HL-60 (cell line): ENCODE measurements at regions not wholly inside any gene's neighbourhood (a gene's known extent, or its start where the extent isn't known, plus 50 kb on each side); places are given as distances from the start of the nearest gene placed in this dataset.

ENCODE experiments used
- DNase-seq, 2 experiments: peaks; one replicate each; pipeline ENCODE4 v3.0.0-alpha.2; 2010 to 2020; ENCODE audit warnings: low read depth in 1 of 2, low spot score in 1 of 2
- H3K27ac ChIP-seq: fragments of 250-450 bp; sonication (Bioruptor Pico); replicated peaks from 2 replicates; pipeline ENCODE4 v1.5.1; 2020; ENCODE audit warnings: mild to moderate bottlenecking, moderate library complexity
- H3K27me3 ChIP-seq: fragments of 250-450 bp; sonication (Bioruptor Pico); 2 replicates; pipeline ENCODE4 v1.5.1; 2021; ENCODE audit warnings: mild to moderate bottlenecking, moderate library complexity; ENCODE audit not compliant: insufficient read depth, poor library complexity, severe bottlenecking
- H3K4me3 ChIP-seq: replicated peaks from 2 replicates; pipeline ENCODE4 v1.5.1; 2011; ENCODE audit warnings: mild to moderate bottlenecking, control low read depth, low read length; ENCODE audit not compliant: insufficient read depth
- CTCF ChIP-seq: IDR thresholded peaks from one replicate; pipeline ENCODE4 v1.5.1; 2011; ENCODE audit warnings: low read length, control low read depth, inconsistent platforms; ENCODE audit not compliant: insufficient read depth
- GABPA ChIP-seq: IDR thresholded peaks from 2 replicates; pipeline ENCODE4 v1.6.1; 2012; ENCODE audit warnings: low read depth
- POLR2AphosphoS5 ChIP-seq: IDR thresholded peaks from 2 replicates; pipeline ENCODE4 v1.6.1; 2012; ENCODE audit warnings: low read depth
- REST ChIP-seq: IDR thresholded peaks from 2 replicates; pipeline ENCODE4 v1.6.1; 2012; ENCODE audit warnings: low read depth; ENCODE audit not compliant: insufficient replicate concordance
- SPI1 ChIP-seq: IDR thresholded peaks from 2 replicates; pipeline ENCODE4 v1.6.1; 2012; ENCODE audit warnings: low read depth, mild to moderate bottlenecking, borderline replicate concordance

- no peak for TF ChIP-seq GABPA
- no peak for TF ChIP-seq REST
- TF ChIP-seq POLR2AphosphoS5: no peak
- peaks cover 13% of the 10 kb centered on the region for H3K27me3 ChIP-seq
- H3K4me3 ChIP-seq: no peak overlapping the region
- no peak for DNase-seq
- no peak overlapping the region for H3K27ac ChIP-seq
Measured at GRCh38 chr2:84299211-84299775, 159.8 kb downstream of the SUCLG1 start.

GRCh38 chr2:84297155-84297554 lies 161.9 kb downstream of the SUCLG1 start:
- TF ChIP-seq CTCF (no peak), GABPA (no peak), REST (no peak), POLR2AphosphoS5 (no peak), SPI1 (no peak)
- Histone ChIP-seq H3K4me3 (no peak overlapping the region), H3K27ac (no peak overlapping the region), H3K27me3 (peaks cover 13% of the 10 kb centered on the region)
- no peak for DNase-seq

GRCh38 chr2:84293791-84294380 lies 165.2 kb downstream of the SUCLG1 start:
- Histone ChIP-seq H3K27ac (no peak overlapping the region), H3K27me3 (peaks cover 13% of the 10 kb centered on the region), H3K4me3 (no peak overlapping the region)
- no peak for TF ChIP-seq REST
- TF ChIP-seq GABPA: no peak
- TF ChIP-seq POLR2AphosphoS5: no peak
- DNase-seq: no peak

- no peak for TF ChIP-seq REST
- no peak for TF ChIP-seq CTCF
- TF ChIP-seq GABPA: no peak
- TF ChIP-seq POLR2AphosphoS5: no peak
- no peak for TF ChIP-seq SPI1
- no peak overlapping the region for H3K27ac ChIP-seq
- no peak overlapping the region for H3K4me3 ChIP-seq
- no peak for DNase-seq
- H3K27me3 ChIP-seq: peaks cover 4% of the 10 kb centered on the region
Measured at GRCh38 chr2:84292545-84292944, 166.5 kb downstream of the SUCLG1 start.
